NB4 (cell line): ENCODE measurements at regions not wholly inside any gene's neighbourhood (a gene's known extent, or its start where the extent isn't known, plus 50 kb on each side); places are given as distances from the start of the nearest gene placed in this dataset.

Experiments used
- POLR2A ChIP-seq: IDR thresholded peaks from 2 replicates; pipeline ENCODE4 v1.6.1; 2011; ENCODE audit warnings: mild to moderate bottlenecking; ENCODE audit not compliant: insufficient read length; ENCODE audit errors: extremely low read depth
- TF ChIP-seq, protein P1 (sequence below): IDR thresholded peaks from one replicate; pipeline ENCODE4 v1.5.1; 2012; ENCODE audit warnings: low read depth, low read length

DNA sequence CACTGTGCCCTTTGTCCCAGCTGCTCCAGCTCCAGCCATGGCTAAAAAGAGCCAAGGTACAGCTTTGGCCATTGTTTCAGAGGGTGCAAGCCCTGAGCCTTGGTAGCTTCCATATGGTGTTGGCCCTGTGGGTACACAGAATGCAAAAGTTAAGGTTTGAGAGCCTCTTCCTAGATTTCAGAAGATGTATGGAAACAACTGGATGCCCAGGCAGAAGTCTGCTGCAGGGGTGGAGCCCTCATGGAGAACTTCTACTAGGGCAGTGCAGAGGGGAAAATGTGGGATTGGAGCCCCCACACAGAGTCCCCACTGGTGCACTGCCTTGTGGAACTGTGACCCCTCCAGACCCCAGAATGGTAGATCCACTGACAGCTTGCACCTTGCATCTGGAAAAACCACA, 70.9 kb upstream of the MSX1 start:
- TF ChIP-seq, protein P1, sequence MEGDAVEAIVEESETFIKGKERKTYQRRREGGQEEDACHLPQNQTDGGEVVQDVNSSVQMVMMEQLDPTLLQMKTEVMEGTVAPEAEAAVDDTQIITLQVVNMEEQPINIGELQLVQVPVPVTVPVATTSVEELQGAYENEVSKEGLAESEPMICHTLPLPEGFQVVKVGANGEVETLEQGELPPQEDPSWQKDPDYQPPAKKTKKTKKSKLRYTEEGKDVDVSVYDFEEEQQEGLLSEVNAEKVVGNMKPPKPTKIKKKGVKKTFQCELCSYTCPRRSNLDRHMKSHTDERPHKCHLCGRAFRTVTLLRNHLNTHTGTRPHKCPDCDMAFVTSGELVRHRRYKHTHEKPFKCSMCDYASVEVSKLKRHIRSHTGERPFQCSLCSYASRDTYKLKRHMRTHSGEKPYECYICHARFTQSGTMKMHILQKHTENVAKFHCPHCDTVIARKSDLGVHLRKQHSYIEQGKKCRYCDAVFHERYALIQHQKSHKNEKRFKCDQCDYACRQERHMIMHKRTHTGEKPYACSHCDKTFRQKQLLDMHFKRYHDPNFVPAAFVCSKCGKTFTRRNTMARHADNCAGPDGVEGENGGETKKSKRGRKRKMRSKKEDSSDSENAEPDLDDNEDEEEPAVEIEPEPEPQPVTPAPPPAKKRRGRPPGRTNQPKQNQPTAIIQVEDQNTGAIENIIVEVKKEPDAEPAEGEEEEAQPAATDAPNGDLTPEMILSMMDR = no peak
- TF ChIP-seq POLR2A = no peak
